ENCODE measurements at regions not wholly inside any gene's neighbourhood (a gene's known extent, or its start where the extent isn't known, plus 50 kb on each side); places are given as distances from the start of the nearest gene placed in this dataset.

DNA sequence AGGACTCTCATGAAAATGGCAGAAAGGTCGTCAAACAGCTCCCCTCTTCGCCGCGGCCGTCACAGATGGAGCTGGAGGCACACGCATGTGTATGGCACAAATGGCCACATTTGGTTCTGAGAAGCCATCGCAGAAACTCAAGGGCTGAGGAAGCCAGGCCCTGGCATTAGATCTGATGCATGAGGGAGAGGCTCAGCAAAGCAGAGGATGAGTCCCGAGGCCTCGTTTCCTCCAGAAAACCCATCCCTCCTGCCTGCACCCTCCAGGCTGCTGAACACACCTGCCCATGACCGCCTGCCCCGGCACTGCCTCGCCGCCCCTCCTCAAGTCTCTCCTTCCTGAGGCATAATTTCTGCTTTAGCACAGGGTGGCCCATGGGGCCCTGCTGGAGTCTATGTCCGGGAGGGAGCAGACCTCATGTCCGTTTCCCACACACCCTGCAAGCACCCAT is 240.3 kb downstream of the DLL1 start:
- TF ChIP-seq, protein P1, sequence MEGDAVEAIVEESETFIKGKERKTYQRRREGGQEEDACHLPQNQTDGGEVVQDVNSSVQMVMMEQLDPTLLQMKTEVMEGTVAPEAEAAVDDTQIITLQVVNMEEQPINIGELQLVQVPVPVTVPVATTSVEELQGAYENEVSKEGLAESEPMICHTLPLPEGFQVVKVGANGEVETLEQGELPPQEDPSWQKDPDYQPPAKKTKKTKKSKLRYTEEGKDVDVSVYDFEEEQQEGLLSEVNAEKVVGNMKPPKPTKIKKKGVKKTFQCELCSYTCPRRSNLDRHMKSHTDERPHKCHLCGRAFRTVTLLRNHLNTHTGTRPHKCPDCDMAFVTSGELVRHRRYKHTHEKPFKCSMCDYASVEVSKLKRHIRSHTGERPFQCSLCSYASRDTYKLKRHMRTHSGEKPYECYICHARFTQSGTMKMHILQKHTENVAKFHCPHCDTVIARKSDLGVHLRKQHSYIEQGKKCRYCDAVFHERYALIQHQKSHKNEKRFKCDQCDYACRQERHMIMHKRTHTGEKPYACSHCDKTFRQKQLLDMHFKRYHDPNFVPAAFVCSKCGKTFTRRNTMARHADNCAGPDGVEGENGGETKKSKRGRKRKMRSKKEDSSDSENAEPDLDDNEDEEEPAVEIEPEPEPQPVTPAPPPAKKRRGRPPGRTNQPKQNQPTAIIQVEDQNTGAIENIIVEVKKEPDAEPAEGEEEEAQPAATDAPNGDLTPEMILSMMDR (IDR thresholded peaks at IDR 0.05; ENCODE audit: insufficient read depth, low read depth, low read length), result no peak
- TF ChIP-seq EZH2 (IDR thresholded peaks at IDR 0.05; ENCODE audit: insufficient read depth, low read length), result no peak

Measured in astrocyte (in vitro differentiated cells and primary cell).